ENCODE measurements at regions not wholly inside any gene's neighbourhood (a gene's known extent, or its start where the extent isn't known, plus 50 kb on each side); places are given as distances from the start of the nearest gene placed in this dataset.

DNA sequence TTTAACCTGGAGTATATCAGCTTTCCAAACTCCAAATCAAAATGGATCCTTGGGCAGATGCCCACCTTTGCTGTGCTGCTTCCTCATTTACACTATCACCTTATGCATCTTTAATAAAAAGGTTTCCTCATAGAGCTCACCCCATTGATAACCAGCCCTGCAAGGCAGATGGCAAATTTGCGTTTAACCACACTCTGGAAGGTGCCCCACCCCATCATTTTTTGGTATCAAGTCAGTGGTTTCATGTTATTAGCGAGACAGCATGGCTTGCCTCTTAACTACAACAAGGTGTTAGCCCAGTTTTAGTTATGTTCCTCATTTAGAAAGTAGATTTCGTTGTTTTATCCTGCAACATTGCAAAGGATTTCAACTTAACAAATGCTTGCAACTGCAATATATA, 214.0 kb upstream of the WDFY3 start:
- TF ChIP-seq, protein P1, sequence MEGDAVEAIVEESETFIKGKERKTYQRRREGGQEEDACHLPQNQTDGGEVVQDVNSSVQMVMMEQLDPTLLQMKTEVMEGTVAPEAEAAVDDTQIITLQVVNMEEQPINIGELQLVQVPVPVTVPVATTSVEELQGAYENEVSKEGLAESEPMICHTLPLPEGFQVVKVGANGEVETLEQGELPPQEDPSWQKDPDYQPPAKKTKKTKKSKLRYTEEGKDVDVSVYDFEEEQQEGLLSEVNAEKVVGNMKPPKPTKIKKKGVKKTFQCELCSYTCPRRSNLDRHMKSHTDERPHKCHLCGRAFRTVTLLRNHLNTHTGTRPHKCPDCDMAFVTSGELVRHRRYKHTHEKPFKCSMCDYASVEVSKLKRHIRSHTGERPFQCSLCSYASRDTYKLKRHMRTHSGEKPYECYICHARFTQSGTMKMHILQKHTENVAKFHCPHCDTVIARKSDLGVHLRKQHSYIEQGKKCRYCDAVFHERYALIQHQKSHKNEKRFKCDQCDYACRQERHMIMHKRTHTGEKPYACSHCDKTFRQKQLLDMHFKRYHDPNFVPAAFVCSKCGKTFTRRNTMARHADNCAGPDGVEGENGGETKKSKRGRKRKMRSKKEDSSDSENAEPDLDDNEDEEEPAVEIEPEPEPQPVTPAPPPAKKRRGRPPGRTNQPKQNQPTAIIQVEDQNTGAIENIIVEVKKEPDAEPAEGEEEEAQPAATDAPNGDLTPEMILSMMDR (IDR thresholded peaks at IDR 0.05; ENCODE audit: insufficient read depth, low read length, poor library complexity, severe bottlenecking) = no peak
- no peak for TF ChIP-seq EZH2phosphoT487 (conservative IDR thresholded peaks at IDR 0.05; ENCODE audit: low read length)

Measured in SU-DHL-6 (cell line).